DMS153 treated with DMSO at 0.1 percent for 48 hours (cell line): ENCODE measurements at regions not wholly inside any gene's neighbourhood (a gene's known extent, or its start where the extent isn't known, plus 50 kb on each side); places are given as distances from the start of the nearest gene placed in this dataset.

Experiments used
- DNase-seq: peaks from one replicate; lab custom pipeline; 2025; ENCODE audit not compliant: unreplicated experiment; lab: John Stamatoyannopoulos, UW

DNA sequence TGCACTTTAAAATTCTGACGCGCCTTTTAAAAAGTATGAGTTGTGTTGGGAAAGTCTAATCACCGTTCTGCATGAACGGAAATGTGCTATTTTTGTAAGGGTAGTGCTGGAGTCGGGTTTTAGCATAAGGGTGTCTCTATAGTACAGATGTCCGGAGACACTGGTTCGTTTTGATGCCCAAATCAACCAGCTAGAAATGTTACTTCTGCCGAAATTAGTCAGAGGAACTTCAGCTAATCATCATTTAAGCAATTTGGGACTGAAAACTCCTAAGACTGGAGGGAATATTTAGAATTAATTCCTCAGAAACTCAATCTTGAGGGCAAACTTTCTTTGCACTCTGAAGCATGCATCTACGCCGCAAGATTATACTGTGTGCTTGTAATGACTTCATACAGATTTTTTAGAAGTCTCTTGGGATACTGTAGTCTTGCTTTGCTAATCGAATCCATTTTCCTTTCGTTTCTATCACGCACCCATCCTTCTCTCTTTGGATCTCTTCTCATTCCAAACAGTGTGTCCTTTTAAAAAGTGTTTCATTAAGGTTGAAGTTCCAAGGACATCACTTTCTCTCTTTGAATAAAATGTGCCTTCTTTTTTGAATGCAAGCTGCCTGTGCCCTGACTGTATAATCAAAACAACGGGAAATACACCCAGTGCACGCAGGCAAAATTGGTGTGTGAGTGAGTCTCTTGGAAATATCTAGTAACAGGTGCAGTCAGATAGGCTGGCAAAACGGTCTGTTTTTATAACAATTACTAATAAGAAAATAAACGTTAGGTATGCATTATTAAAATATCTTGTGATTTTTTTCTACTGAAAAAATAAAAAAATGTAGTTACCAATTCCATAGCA, 270.9 kb upstream of the TCF4 start:
- no peak for DNase-seq

GRCh38 chr18:55857956-55858355, 270.0 kb upstream of the TCF4 start:
- no peak for DNase-seq

GRCh38 chr18:55857409-55857808, 269.4 kb upstream of the TCF4 start:
- no peak for DNase-seq

DNA sequence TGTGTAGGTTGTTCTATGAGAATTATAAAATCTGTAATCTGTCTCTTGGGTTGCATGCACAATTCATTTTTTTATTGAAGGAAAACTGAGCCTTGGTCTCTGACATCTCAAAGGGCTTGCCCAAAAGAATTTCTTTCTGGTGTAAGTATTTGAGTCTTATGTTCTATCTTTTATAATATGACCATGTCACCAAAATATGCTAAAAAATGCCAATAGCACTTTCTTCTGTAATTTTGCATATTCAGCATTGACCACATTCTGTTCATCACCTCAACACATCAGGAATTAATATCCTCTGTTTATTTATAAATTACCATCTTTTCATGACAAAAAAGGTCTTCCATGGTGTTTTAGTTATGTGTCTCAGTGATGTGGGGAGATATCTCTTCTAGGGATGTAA, 268.7 kb upstream of the TCF4 start:
- DNase-seq, result no peak

- DNase-seq, result no peak
Observed at GRCh38 chr18:55856229-55856628, 268.2 kb upstream of the TCF4 start.

- no peak for DNase-seq
Observed at GRCh38 chr18:55853268-55853667, 265.3 kb upstream of the TCF4 start.

DNA sequence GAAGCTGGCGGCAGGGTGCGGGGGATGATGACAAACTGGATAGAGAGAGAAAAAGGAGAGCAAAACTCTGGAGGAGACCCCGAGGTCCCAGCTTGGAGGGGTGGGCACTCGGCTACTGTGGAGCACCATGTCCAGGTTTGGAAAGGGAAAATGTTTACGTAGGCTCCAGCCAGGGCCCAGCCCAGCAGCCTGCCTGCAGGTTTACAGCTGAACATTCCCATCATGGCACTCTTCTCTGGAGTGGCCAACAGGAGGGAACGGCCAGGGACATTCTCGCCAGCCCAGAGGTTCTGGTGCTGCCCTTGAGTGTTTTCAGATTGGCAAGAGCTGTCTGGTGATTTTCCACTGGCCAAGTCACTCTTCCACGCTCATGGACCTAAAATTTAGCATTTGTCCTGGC, 262.9 kb upstream of the TCF4 start:
- no peak for DNase-seq

- DNase-seq, result no peak
Observed at GRCh38 chr18:55849391-55849790, 261.4 kb upstream of the TCF4 start.

GRCh38 chr18:55847960-55848359, 260.0 kb upstream of the TCF4 start:
- no peak for DNase-seq

GRCh38 chr18:55845221-55845620, 257.2 kb upstream of the TCF4 start:
- DNase-seq, result no peak

DNA sequence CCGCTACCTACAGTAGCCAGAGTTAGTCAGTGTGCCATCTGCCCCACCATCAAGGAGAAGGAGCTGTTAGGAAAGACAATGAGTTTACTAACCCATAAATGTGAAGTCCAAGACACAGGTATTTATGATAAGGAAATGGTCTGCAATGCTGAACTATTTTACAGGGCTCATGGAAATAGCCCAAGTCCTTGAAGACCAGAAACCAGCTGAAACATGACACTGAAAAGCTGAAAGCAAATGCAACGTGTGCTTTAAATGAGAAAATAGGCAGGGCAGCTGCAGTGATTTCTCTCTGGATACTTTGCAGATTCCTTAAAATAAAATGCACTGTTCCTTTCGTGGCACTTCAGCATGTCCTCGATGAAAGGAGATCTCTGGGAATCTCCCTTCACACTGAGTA, 256.4 kb upstream of the TCF4 start:
- DNase-seq, result no peak

DNA sequence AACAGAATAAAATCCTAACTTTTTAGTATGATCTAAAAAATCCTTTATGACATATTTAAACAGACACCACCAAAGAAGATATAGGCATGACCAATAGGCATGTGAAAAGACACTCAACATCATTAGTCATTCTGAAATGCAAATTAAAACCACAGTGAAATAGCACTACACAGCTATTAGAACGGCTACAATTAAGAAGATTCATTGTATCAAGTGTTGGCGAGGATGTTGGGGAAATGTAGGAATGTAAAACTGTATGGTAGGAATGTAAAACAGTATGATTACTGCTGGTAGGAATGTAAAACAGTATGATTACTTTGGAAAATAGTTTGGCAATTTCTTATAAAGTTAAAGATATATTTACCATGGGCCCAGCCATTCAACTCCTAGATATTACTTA, 253.3 kb upstream of the TCF4 start:
- no peak for DNase-seq

DNA sequence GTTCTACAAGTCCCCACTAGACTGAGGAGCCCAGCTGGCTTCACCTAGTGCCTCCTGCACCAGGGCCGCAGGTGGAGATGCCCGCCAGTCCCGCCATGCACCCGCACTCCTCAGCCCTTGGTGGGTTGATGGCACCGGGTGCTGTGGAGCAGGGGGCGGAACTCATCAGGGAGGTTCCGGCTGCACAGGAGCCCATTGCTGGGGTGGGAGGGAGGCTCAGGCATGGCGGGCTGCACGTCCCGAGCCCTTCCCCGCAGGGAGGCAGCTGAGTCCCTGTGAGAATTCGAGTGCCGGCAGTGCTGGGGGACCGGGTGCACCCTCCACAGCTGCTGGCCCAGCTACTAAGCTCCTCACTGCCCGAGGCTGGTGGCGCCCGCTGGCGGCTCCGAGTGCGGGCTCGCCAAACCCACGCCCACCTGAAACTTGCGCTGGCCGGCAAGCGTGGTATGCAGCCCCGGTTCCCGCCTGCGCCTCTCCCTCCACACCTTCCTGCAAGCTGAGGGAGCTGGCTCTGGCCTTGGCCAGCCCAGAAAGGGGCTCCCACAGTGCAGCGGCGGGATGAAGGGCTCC, 252.7 kb upstream of the TCF4 start:
- no peak for DNase-seq

DNA sequence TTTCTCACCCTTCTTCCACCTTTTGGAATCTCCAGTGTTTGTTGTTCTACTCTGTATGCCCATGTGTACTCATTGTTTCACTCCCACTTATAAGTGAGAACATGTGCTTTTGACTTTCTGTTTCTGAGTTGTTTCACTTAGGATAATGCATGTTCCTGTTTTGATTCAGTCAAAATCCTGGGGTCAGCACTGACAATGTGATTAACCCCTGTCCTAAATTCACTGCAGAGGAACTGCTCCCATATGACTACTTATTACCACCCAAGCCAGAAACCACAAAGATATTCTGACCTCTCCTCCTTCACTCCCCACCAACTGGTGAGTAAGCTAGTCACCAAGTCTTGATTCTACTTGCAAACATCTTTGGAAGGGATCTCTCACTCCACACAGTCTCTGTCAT, 251.4 kb upstream of the TCF4 start:
- DNase-seq, result no peak

GRCh38 chr18:55838841-55839240, 250.8 kb upstream of the TCF4 start:
- DNase-seq, result no peak

DNA sequence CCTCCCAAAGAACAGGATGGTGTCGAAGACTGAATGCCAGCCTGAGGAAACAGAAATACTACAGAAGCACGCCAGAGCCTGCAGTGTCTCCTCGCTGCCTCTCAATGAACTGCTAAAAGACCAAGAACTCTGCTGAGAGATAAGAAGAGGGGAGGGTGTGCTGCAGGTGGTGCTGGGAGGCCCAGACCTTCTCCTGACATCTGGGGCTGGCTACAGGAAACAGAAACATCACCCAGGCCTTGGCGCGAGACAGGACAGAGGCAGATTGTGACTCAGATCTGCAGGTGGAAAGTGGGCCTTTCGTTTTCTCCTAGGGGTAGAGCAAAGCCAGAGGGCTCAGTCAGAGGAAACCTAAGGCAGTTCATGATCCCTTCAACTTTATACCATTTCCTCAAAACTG, 250.3 kb upstream of the TCF4 start:
- DNase-seq, result no peak

- DNase-seq, result no peak
Observed at GRCh38 chr18:55833543-55833942, 245.6 kb upstream of the TCF4 start.

DNA sequence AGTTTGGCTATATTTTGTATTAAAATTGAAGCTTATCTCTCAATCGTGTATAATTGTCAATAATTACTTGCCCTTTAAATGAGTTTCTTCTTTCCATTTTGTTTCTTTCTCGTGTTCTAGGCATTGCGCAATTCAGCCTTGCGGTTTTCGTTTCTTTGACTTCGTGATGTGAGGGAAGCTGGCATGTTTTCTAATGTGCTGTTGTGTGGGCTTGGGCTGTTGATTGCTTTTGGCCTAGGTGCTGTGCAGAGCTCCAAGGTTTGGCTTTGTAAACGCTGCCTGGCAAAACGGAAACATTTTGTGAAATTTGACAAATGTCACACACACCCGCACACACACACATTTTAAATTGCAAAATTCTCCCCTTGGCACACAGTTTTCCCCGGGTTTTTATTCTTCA, 242.6 kb upstream of the TCF4 start:
- DNase-seq, result no peak

DNA sequence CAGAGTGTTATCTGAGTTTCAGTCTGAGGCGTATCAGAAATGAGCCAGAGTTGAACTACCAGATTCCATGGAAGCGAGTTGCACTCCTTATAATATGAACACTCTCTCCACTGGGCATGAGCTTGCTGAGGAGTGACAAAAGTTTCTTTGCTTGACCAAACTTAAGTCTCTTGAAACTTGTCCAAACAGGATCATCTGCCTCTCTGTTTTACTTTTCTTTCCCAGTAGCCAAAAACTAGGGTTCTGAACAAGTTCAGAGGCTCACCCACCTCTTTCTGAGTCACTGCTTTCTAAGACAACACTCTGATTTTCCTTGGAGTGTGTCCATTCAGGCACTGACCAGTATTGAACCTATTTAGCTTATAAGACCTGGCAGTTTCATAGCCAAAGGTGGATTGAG, 233.2 kb upstream of the TCF4 start:
- DNase-seq, result no peak

GRCh38 chr18:55819448-55819847, 231.5 kb upstream of the TCF4 start:
- DNase-seq, result no peak

- no peak for DNase-seq
Observed at GRCh38 chr18:55818284-55818683, 230.3 kb upstream of the TCF4 start.

DNA sequence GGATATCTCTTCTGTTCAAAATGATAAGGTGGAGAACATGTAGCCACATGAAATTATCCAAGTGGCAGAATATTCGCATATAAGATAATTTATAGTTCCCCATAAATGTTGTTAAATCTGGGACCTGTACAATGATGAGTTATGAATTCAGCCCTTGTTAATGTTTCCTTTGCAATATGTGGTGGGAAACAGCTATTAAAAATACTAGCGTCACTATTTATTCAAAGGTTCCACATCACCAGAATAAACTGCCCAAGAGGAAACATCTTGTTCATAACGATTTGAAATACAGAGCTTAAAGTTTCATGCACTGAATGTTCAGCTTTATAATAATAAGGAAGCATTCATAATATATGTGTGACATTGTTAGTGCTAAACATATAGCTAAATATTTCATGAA, 223.9 kb upstream of the TCF4 start:
- DNase-seq, result peak; percentile 20

DNA sequence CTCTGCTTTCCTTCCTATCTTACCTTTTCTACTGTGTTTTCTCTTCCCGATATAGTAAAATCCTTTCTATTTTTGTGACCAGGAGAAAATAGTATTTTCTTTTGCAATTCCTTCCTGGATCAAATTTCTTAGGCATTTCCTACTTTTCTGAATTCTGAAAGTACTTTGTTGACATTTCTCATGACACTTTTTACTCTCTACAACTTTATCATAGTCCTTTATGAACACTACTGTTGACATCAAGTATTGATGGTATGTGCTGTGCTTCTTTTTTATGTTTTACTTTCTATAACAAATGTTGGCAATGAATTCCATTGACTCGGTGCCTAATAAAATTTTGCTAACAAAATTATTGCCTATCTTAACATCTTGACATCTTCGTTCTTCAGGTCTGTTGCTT, 217.7 kb upstream of the TCF4 start:
- DNase-seq, result no peak
